Panc1 (cell line): ENCODE measurements at regions not wholly inside any gene's neighbourhood (a gene's known extent, or its start where the extent isn't known, plus 50 kb on each side); places are given as distances from the start of the nearest gene placed in this dataset.
"Not testable (repeated sequence)": the region's sequence is repeated elsewhere in the genome, so short reads cannot be mapped to it uniquely, and the experiment has no call there.

ENCODE experiments used
- ATAC-seq: fragments of 200-7000 bp; cut with Tn5 transposase; 2 replicates; pipeline ENCODE4 v1.9.1; 2020; ENCODE audit warnings: mild to moderate bottlenecking, moderate library complexity
- BruUV-seq: library from RNA; stranded (reverse); fragments of 400-500 nt; replicated peaks from 2 replicates; lab custom pipeline; 2021; lab: Mats Ljungman, UMichigan
- CTCF ChIA-PET: fragments of 300-600 bp; sonication (Branson Sonifier 250); formaldehyde crosslinking; loops from one replicate; lab custom pipeline; 2022; ENCODE audit warnings: antibody characterized with exemption; lab: Charles Lee
- POLR2A ChIA-PET: fragments of 300-600 bp; sonication (Branson Sonifier 250); formaldehyde crosslinking; loops from one replicate; lab custom pipeline; 2022; ENCODE audit warnings: antibody characterized with exemption; lab: Charles Lee
- DNase-seq: peaks from one replicate; pipeline ENCODE4 v3.0.0-alpha.2; 2010; ENCODE audit warnings: low read depth, low spot score
- H3K27ac ChIP-seq: 2 replicates; pipeline ENCODE4 v1.5.1; 2011; ENCODE audit warnings: mild to moderate bottlenecking, low read length, inconsistent platforms
- H3K27me3 ChIP-seq: fragments of 200-500 bp; sonication (Bioruptor generic); 2 replicates; pipeline ENCODE4 v1.6.0; 2014; ENCODE audit warnings: low read length, inconsistent platforms; ENCODE audit not compliant: control insufficient read depth, insufficient read depth
- H3K36me3 ChIP-seq: fragments of 200-500 bp; sonication (Bioruptor generic); 2 replicates; pipeline ENCODE4 v1.5.1; 2014; ENCODE audit warnings: inconsistent platforms, mild to moderate bottlenecking, low read length, moderate library complexity; ENCODE audit not compliant: control insufficient read depth, insufficient read depth
- H3K4me1 ChIP-seq: 2 replicates; pipeline ENCODE4 v1.5.1; 2011; ENCODE audit warnings: inconsistent platforms, mild to moderate bottlenecking, low read length, moderate library complexity; ENCODE audit not compliant: control insufficient read depth, insufficient read depth
- H3K4me3 ChIP-seq, 2 experiments: 2 replicates each; pipeline ENCODE4 v1.5.1; 2011 to 2012; ENCODE audit warnings: low read depth in 2 of 2, low read length in 2 of 2, mild to moderate bottlenecking in 2 of 2, inconsistent platforms in 1 of 2, moderate library complexity in 1 of 2
- H3K9me3 ChIP-seq: fragments of 200-500 bp; sonication (Bioruptor generic); 2 replicates; pipeline ENCODE4 v1.5.1; 2014; ENCODE audit warnings: low read depth, mild to moderate bottlenecking, inconsistent platforms, low read length, moderate library complexity; ENCODE audit not compliant: control insufficient read depth, insufficient read depth
- POLR2AphosphoS5 ChIP-seq: IDR thresholded peaks from 2 replicates; pipeline ENCODE4 v1.6.1; 2012; ENCODE audit warnings: mild to moderate bottlenecking, low read depth, low read length, moderate library complexity
- SIN3A ChIP-seq: IDR thresholded peaks from 2 replicates; pipeline ENCODE4 v1.6.1; 2012; ENCODE audit warnings: low read depth, mild to moderate bottlenecking, low read length, moderate library complexity, borderline replicate concordance; ENCODE audit not compliant: insufficient read depth
- TCF7L2 ChIP-seq: IDR thresholded peaks from 2 replicates; pipeline ENCODE4 v1.6.1; 2011; ENCODE audit warnings: mild to moderate bottlenecking, low read depth, low read length, inconsistent platforms
- in situ Hi-C: cut with HindIII; loops from 2 replicates; pipeline ENCODE4 v1.10.0; 2016; ENCODE audit warnings: low sequenced_read_pairs, low pct_unique_long_range_greater_than_20kb
- intact Hi-C: fragments of 100-400 bp; cut with micrococcal nuclease; formaldehyde crosslinking; loops from one replicate; pipeline ENCODE4 v1.10.0; 2022; ENCODE audit not compliant: unreplicated experiment
- TF ChIP-seq, protein P1 (sequence below), 2 experiments: IDR thresholded peaks; 2 replicates each; pipeline ENCODE4 v1.6.1; 2011 to 2012; ENCODE audit warnings: low read depth in 2 of 2, control low read depth in 1 of 2, low read length in 1 of 2, mild to moderate bottlenecking in 1 of 2, moderate library complexity in 1 of 2; ENCODE audit not compliant: insufficient read depth in 1 of 2
- TF ChIP-seq, protein P2 (sequence below): fragments of 450-650 bp; IDR thresholded peaks from 2 replicates; pipeline ENCODE4 v1.5.1; 2017; ENCODE audit warnings: mild to moderate bottlenecking

GRCh38 chr13:107790397-107790796 lies 424.9 kb downstream of the LIG4 start:
- in situ Hi-C loops: no loop called here
- no peaks in the 10 kb centered on the region for H3K9me3 ChIP-seq

GRCh38 chr13:107788464-107789165 lies 426.7 kb downstream of the LIG4 start:
- intact Hi-C loops (no loop called here), in situ Hi-C loops (no loop called here)
- DNase-seq (no peak), ATAC-seq (no peak)
- H3K4me1 ChIP-seq: no peaks in the 10 kb centered on the region
- no peaks in the 10 kb centered on the region for H3K9me3 ChIP-seq
- no peaks in the 10 kb centered on the region for H3K27me3 ChIP-seq
- TF ChIP-seq TCF7L2 (no peak), SIN3A (no peak), POLR2AphosphoS5 (no peak)
- TF ChIP-seq, protein P1, sequence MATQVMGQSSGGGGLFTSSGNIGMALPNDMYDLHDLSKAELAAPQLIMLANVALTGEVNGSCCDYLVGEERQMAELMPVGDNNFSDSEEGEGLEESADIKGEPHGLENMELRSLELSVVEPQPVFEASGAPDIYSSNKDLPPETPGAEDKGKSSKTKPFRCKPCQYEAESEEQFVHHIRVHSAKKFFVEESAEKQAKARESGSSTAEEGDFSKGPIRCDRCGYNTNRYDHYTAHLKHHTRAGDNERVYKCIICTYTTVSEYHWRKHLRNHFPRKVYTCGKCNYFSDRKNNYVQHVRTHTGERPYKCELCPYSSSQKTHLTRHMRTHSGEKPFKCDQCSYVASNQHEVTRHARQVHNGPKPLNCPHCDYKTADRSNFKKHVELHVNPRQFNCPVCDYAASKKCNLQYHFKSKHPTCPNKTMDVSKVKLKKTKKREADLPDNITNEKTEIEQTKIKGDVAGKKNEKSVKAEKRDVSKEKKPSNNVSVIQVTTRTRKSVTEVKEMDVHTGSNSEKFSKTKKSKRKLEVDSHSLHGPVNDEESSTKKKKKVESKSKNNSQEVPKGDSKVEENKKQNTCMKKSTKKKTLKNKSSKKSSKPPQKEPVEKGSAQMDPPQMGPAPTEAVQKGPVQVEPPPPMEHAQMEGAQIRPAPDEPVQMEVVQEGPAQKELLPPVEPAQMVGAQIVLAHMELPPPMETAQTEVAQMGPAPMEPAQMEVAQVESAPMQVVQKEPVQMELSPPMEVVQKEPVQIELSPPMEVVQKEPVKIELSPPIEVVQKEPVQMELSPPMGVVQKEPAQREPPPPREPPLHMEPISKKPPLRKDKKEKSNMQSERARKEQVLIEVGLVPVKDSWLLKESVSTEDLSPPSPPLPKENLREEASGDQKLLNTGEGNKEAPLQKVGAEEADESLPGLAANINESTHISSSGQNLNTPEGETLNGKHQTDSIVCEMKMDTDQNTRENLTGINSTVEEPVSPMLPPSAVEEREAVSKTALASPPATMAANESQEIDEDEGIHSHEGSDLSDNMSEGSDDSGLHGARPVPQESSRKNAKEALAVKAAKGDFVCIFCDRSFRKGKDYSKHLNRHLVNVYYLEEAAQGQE (IDR thresholded peaks at IDR 0.05; ENCODE audit: insufficient read depth in 1 of 2, low read depth in 2 of 2, low read length in 1 of 2): no peak
- TF ChIP-seq, protein P2, sequence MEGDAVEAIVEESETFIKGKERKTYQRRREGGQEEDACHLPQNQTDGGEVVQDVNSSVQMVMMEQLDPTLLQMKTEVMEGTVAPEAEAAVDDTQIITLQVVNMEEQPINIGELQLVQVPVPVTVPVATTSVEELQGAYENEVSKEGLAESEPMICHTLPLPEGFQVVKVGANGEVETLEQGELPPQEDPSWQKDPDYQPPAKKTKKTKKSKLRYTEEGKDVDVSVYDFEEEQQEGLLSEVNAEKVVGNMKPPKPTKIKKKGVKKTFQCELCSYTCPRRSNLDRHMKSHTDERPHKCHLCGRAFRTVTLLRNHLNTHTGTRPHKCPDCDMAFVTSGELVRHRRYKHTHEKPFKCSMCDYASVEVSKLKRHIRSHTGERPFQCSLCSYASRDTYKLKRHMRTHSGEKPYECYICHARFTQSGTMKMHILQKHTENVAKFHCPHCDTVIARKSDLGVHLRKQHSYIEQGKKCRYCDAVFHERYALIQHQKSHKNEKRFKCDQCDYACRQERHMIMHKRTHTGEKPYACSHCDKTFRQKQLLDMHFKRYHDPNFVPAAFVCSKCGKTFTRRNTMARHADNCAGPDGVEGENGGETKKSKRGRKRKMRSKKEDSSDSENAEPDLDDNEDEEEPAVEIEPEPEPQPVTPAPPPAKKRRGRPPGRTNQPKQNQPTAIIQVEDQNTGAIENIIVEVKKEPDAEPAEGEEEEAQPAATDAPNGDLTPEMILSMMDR: no peak
- ChIA-PET POLR2A (no interaction called here), CTCF (no interaction called here)
- H3K27ac ChIP-seq: no peak overlapping the region
- no TSS peak for BruUV-seq
- H3K36me3 ChIP-seq: no peaks in the 10 kb centered on the region
- H3K4me3 ChIP-seq: no peak overlapping the region

More at GRCh38 chr13:107790397-107790796, 424.9 kb downstream of the LIG4 start:
- no peaks in the 10 kb centered on the region for H3K36me3 ChIP-seq
- no peak overlapping the region for H3K27ac ChIP-seq
- BruUV-seq: no TSS peak
- no peak for DNase-seq
- H3K27me3 ChIP-seq: no peaks in the 10 kb centered on the region
- ChIA-PET CTCF (no interaction called here), POLR2A (no interaction called here)
- H3K4me1 ChIP-seq: no peaks in the 10 kb centered on the region
- TF ChIP-seq, protein P2: no peak
- TF ChIP-seq SIN3A (no peak), TCF7L2 (no peak), POLR2AphosphoS5 (no peak)
- TF ChIP-seq, protein P1 (IDR thresholded peaks at IDR 0.05; ENCODE audit: insufficient read depth in 1 of 2, low read depth in 2 of 2, low read length in 1 of 2): no peak
- no peak for ATAC-seq
- no peak overlapping the region for H3K4me3 ChIP-seq
- intact Hi-C loops: no loop called here

DNA sequence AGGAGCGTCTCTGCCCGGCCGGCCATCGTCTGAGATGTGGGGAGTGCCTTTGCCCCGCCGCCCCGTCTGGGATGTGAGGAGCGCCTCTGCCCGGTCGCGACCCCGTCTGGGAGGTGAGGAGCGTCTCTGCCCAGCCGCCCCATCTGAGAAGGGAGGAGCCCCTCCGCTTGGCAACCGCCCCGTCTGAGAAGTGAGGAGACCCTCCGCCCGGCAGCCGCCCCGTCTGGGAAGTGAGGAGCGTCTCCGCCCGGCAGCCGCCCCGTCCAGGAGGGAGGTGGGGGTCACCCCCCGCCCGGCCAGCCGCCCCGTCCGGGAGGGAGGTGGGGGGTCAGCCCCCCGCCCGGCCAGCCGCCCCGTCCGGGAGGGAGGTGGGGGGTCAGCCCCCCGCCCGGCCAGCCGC lies 432.7 kb downstream of the LIG4 start:
- in situ Hi-C loops, H3K36me3 ChIP-seq, H3K4me3 ChIP-seq, ATAC-seq, H3K27ac ChIP-seq, H3K9me3 ChIP-seq, CTCF ChIA-PET, H3K27me3 ChIP-seq, BruUV-seq, DNase-seq, intact Hi-C loops, H3K4me1 ChIP-seq, POLR2A ChIA-PET: not testable (repeated sequence)
